ENCODE measurements at regions not wholly inside any gene's neighbourhood (a gene's known extent, or its start where the extent isn't known, plus 50 kb on each side); places are given as distances from the start of the nearest gene placed in this dataset.

- TF ChIP-seq STAT6 (CRISPR knock-in tag; conservative IDR thresholded peaks at IDR 0.05; ENCODE audit: low read depth) (no peak), FOXP1 (CRISPR knock-in tag; IDR thresholded peaks at IDR 0.05; ENCODE audit: borderline replicate concordance) (no peak)
- TF ChIP-seq, protein P1, sequence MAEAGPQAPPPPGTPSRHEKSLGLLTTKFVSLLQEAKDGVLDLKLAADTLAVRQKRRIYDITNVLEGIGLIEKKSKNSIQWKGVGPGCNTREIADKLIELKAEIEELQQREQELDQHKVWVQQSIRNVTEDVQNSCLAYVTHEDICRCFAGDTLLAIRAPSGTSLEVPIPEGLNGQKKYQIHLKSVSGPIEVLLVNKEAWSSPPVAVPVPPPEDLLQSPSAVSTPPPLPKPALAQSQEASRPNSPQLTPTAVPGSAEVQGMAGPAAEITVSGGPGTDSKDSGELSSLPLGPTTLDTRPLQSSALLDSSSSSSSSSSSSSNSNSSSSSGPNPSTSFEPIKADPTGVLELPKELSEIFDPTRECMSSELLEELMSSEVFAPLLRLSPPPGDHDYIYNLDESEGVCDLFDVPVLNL (CRISPR knock-in tag; IDR thresholded peaks at IDR 0.05; ENCODE audit: borderline replicate concordance, low read depth) = no peak
These were observed 432.8 kb upstream of the B3GAT1 start (continued) for GRCh38 chr11:134844838-134845237.

- CTCF ChIA-PET = interaction anchor here (1.2 kb wide), 1 partner anchor 25 kb away, joined by 3 read pairs; no protein-coding TSS in a partner anchor
- Mint-ChIP-seq H3K27ac (no peak overlapping the region), H3K4me1 (no peaks in the 10 kb centered on the region), H3K4me3 (no peak overlapping the region), H3K9me3 (peaks cover 7% of the 10 kb centered on the region), H3K27me3 (ENCODE audit: low read depth) (peaks cover 3% of the 10 kb centered on the region), H3K36me3 (no peaks in the 10 kb centered on the region)
- DNase-seq (ENCODE audit: low spot score) (no peak), ATAC-seq (no peak)
- TF ChIP-seq, protein P1 (CRISPR knock-in tag; IDR thresholded peaks at IDR 0.05; ENCODE audit: borderline replicate concordance, low read depth) = no peak
- TF ChIP-seq, protein P2, sequence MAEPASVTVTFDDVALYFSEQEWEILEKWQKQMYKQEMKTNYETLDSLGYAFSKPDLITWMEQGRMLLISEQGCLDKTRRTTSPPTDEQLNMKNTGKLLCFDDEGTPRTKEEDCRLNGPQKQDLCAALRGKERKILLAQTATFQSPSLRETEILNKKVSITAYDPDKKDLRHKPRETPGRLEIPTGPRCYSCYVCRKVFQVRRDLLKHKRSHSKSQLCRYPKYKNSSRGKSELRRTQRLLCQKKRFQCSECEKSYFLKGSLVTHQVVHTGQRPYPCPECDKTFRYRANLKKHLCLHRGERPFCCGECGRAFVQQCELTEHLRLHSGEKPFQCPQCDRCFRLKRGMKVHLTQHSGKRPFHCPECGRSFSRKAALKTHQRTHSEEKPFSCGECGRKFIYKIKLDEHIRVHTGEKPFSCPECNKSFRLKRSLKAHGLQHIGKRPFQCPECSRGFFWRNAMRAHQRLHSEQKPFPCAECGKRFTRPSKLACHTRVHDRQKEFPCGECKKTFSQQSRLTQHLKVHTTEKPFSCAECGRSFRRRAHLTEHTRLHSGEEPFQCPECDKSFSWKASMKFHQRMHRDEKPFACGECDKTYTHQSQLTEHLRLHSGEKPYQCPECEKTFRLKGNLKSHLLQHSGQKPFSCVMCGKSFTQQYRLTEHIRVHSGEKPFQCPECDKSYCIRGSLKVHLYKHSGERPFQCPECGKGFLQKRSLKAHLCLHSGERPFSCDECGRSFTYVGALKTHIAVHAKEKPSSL (CRISPR knock-in tag; conservative IDR thresholded peaks at IDR 0.05) = no peak
- TF ChIP-seq, protein P3, sequence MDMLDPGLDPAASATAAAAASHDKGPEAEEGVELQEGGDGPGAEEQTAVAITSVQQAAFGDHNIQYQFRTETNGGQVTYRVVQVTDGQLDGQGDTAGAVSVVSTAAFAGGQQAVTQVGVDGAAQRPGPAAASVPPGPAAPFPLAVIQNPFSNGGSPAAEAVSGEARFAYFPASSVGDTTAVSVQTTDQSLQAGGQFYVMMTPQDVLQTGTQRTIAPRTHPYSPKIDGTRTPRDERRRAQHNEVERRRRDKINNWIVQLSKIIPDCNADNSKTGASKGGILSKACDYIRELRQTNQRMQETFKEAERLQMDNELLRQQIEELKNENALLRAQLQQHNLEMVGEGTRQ (CRISPR knock-in tag; IDR thresholded peaks at IDR 0.05) = no peak
- TF ChIP-seq, protein P4, sequence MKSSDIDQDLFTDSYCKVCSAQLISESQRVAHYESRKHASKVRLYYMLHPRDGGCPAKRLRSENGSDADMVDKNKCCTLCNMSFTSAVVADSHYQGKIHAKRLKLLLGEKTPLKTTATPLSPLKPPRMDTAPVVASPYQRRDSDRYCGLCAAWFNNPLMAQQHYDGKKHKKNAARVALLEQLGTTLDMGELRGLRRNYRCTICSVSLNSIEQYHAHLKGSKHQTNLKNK (CRISPR knock-in tag; IDR thresholded peaks at IDR 0.05) = no peak
- TF ChIP-seq ZNF416 (CRISPR knock-in tag; IDR thresholded peaks at IDR 0.05) (no peak), IRF2 (CRISPR knock-in tag; IDR thresholded peaks at IDR 0.05; ENCODE audit: borderline replicate concordance, low read depth) (no peak), NR1H2 (CRISPR knock-in tag; IDR thresholded peaks at IDR 0.05) (no peak), JUN (CRISPR knock-in tag; IDR thresholded peaks at IDR 0.05) (no peak), IRF1 (CRISPR knock-in tag; IDR thresholded peaks at IDR 0.05) (no peak), ZNF423 (CRISPR knock-in tag; IDR thresholded peaks at IDR 0.05) (no peak), CREM (CRISPR knock-in tag; IDR thresholded peaks at IDR 0.05) (no peak)
- TF ChIP-seq, protein P5, sequence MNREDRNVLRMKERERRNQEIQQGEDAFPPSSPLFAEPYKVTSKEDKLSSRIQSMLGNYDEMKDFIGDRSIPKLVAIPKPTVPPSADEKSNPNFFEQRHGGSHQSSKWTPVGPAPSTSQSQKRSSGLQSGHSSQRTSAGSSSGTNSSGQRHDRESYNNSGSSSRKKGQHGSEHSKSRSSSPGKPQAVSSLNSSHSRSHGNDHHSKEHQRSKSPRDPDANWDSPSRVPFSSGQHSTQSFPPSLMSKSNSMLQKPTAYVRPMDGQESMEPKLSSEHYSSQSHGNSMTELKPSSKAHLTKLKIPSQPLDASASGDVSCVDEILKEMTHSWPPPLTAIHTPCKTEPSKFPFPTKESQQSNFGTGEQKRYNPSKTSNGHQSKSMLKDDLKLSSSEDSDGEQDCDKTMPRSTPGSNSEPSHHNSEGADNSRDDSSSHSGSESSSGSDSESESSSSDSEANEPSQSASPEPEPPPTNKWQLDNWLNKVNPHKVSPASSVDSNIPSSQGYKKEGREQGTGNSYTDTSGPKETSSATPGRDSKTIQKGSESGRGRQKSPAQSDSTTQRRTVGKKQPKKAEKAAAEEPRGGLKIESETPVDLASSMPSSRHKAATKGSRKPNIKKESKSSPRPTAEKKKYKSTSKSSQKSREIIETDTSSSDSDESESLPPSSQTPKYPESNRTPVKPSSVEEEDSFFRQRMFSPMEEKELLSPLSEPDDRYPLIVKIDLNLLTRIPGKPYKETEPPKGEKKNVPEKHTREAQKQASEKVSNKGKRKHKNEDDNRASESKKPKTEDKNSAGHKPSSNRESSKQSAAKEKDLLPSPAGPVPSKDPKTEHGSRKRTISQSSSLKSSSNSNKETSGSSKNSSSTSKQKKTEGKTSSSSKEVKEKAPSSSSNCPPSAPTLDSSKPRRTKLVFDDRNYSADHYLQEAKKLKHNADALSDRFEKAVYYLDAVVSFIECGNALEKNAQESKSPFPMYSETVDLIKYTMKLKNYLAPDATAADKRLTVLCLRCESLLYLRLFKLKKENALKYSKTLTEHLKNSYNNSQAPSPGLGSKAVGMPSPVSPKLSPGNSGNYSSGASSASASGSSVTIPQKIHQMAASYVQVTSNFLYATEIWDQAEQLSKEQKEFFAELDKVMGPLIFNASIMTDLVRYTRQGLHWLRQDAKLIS (CRISPR knock-in tag; IDR thresholded peaks at IDR 0.05; ENCODE audit: borderline replicate concordance) = no peak
- POLR2A ChIA-PET = no interaction called here
These were observed 431.7 kb upstream of the B3GAT1 start for GRCh38 chr11:134843735-134844134.

Data from WTC11 (cell line).